ENCODE measurements at regions not wholly inside any gene's neighbourhood (a gene's known extent, or its start where the extent isn't known, plus 50 kb on each side); places are given as distances from the start of the nearest gene placed in this dataset.
"Not testable (repeated sequence)": the region's sequence is repeated elsewhere in the genome, so short reads cannot be mapped to it uniquely, and the experiment has no call there.

DNA sequence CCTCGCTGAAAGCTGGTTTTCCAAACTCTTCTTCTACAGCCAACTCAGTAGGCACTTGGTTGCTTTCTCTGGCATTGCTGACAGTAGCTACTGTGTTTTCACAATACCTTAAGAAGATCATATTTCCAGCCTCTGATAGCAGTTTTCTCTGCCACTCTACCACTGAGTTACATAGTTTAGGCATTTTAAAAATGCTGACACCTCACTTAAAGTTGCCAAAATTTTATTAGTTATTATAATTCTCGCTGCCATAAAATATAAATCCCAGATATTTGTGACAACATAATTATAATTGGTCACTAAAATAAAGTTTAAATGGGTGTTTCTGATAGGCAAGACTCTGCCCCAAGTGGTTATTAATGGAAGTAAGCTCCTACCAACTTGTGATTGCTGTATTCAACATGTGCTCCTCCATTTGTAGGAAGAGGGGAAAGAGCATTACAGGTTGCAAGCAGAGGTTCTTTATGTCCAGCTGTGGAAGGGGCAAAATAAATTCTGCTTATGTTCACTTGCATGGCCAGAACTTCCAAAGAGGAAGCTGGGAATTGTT, 1202.8 kb downstream of the CNTNAP5 start:
- intact Hi-C loops (cut with DNase I; ENCODE audit: low total_unique reads) = no loop called here
- Histone ChIP-seq H3K27ac (no peak overlapping the region), H3K9me3 (no peaks in the 10 kb centered on the region), H3K4me1 (no peaks in the 10 kb centered on the region), H3K27me3 (no peaks in the 10 kb centered on the region), H3K4me3 (no peak overlapping the region), H3K36me3 (no peaks in the 10 kb centered on the region)
- no peak for DNase-seq (ENCODE audit: low spot score in 2 of 2)
- TF ChIP-seq, protein P1, sequence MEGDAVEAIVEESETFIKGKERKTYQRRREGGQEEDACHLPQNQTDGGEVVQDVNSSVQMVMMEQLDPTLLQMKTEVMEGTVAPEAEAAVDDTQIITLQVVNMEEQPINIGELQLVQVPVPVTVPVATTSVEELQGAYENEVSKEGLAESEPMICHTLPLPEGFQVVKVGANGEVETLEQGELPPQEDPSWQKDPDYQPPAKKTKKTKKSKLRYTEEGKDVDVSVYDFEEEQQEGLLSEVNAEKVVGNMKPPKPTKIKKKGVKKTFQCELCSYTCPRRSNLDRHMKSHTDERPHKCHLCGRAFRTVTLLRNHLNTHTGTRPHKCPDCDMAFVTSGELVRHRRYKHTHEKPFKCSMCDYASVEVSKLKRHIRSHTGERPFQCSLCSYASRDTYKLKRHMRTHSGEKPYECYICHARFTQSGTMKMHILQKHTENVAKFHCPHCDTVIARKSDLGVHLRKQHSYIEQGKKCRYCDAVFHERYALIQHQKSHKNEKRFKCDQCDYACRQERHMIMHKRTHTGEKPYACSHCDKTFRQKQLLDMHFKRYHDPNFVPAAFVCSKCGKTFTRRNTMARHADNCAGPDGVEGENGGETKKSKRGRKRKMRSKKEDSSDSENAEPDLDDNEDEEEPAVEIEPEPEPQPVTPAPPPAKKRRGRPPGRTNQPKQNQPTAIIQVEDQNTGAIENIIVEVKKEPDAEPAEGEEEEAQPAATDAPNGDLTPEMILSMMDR (IDR thresholded peaks at IDR 0.05) = no peak
- TF ChIP-seq POLR2AphosphoS5 (IDR thresholded peaks at IDR 0.05) = no peak
- TF ChIP-seq POLR2A (IDR thresholded peaks at IDR 0.05) = no peak

- TF ChIP-seq POLR2AphosphoS5 (IDR thresholded peaks at IDR 0.05) = no peak
- TF ChIP-seq, protein P1 (IDR thresholded peaks at IDR 0.05) = no peak
- TF ChIP-seq POLR2A (IDR thresholded peaks at IDR 0.05) = no peak
- Histone ChIP-seq H3K9me3 (no peaks in the 10 kb centered on the region), H3K27me3 (no peaks in the 10 kb centered on the region), H3K36me3 (no peaks in the 10 kb centered on the region), H3K4me3 (no peak overlapping the region), H3K4me1 (no peaks in the 10 kb centered on the region), H3K27ac (no peak overlapping the region)
- DNase-seq (ENCODE audit: low spot score in 2 of 2) = no peak
- intact Hi-C loops (cut with DNase I; ENCODE audit: low total_unique reads) = no loop called here
Measured at GRCh38 chr2:125240870-125241269, 1215.8 kb downstream of the CNTNAP5 start.

DNA sequence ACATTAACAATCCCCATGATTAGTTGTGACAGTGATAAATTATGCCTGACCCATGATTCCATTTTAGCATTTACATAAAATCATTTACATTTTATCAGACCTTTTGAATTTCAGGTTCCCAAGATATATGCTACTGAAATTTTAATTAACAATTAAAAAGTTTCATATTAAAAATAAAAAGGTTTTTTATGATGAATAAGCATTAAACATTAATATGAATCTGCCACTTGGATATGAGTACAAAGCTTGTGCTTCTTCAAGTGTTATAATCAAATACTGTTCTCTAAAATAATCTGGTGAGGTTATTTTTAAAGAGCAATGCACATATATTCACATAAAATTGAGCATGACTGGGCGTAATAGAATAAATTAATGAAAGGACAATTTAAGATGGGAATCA, 1218.0 kb downstream of the CNTNAP5 start:
- Histone ChIP-seq H3K27me3 (no peaks in the 10 kb centered on the region), H3K9me3 (no peaks in the 10 kb centered on the region), H3K36me3 (no peaks in the 10 kb centered on the region), H3K4me1 (no peaks in the 10 kb centered on the region), H3K27ac (no peak overlapping the region), H3K4me3 (no peak overlapping the region)
- TF ChIP-seq POLR2A (IDR thresholded peaks at IDR 0.05) (no peak), POLR2AphosphoS5 (IDR thresholded peaks at IDR 0.05) (no peak)
- TF ChIP-seq, protein P1 (IDR thresholded peaks at IDR 0.05) = no peak
- intact Hi-C loops (cut with DNase I; ENCODE audit: low total_unique reads) = no loop called here
- no peak for DNase-seq (ENCODE audit: low spot score in 2 of 2)

DNA sequence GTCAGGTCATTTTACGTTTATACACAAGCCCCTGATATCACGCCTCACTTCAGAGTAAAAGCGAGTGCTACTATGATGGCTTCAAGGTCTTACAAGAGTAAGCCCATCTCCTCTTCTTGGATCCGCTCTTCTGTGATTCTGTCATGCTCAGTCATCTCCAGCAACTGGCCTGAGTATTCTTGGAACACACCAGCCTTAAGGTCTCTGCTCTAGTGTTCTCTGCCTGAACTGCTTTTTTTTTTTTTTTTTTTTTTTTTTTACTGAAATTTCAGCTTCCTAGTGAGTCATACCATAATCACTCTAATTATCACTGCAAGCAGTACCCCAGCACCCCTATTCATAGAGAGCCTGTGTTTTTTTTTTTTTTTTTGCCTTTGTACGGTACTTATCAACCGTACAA, 1228.9 kb downstream of the CNTNAP5 start:
- Histone ChIP-seq H3K9me3 (no peaks in the 10 kb centered on the region), H3K27me3 (no peaks in the 10 kb centered on the region), H3K27ac (no peak overlapping the region), H3K36me3 (no peaks in the 10 kb centered on the region), H3K4me3 (no peak overlapping the region), H3K4me1 (no peaks in the 10 kb centered on the region)
- TF ChIP-seq, protein P1 (IDR thresholded peaks at IDR 0.05) = no peak
- TF ChIP-seq POLR2A (IDR thresholded peaks at IDR 0.05) (no peak), POLR2AphosphoS5 (IDR thresholded peaks at IDR 0.05) (no peak)
- DNase-seq (ENCODE audit: low spot score in 2 of 2) = no peak
- intact Hi-C loops (cut with DNase I; ENCODE audit: low total_unique reads) = no loop called here

- Histone ChIP-seq H3K9me3 (no peaks in the 10 kb centered on the region), H3K27ac (no peak overlapping the region), H3K4me1 (no peaks in the 10 kb centered on the region), H3K27me3 (no peaks in the 10 kb centered on the region), H3K36me3 (no peaks in the 10 kb centered on the region), H3K4me3 (no peak overlapping the region)
- DNase-seq (ENCODE audit: low spot score in 2 of 2) = no peak
- TF ChIP-seq POLR2A (IDR thresholded peaks at IDR 0.05) = no peak
- TF ChIP-seq POLR2AphosphoS5 (IDR thresholded peaks at IDR 0.05) = no peak
- TF ChIP-seq, protein P1 (IDR thresholded peaks at IDR 0.05) = no peak
- intact Hi-C loops (cut with DNase I; ENCODE audit: low total_unique reads) = no loop called here
Measured at GRCh38 chr2:125259451-125259850, 1234.4 kb downstream of the CNTNAP5 start.

DNA sequence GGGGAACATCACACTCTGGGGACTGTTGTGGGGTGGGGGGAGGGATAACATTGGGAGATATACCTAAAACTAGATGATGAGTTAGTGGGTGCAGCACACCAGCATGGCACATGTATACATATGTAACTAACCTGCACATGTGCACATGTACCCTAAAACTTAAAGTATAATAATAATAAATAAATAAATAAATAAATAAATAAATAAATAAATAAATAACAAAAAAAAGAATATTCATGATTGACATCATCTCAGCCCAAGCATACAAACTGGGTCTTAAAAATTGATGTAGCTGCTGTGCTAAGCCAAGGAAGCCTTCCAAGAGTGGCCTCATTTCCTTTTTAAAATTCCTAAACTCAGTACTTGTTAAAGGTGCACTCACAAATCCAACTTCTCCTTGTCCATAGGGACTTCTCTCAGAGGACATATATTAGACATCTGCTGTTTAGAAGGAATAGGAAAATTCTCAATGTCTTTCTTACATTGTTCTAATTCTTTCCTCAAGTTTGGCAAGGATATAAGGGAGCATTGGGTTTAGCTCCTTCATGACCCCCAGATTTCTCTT, 1235.4 kb downstream of the CNTNAP5 start:
- DNase-seq (ENCODE audit: low spot score in 2 of 2); intact Hi-C loops (cut with DNase I; ENCODE audit: low total_unique reads); H3K27me3 ChIP-seq; H3K27ac ChIP-seq; H3K9me3 ChIP-seq; H3K36me3 ChIP-seq; H3K4me3 ChIP-seq; H3K4me1 ChIP-seq: not testable (repeated sequence)
